ENCODE measurements at regions not wholly inside any gene's neighbourhood (a gene's known extent, or its start where the extent isn't known, plus 50 kb on each side); places are given as distances from the start of the nearest gene placed in this dataset.

- H3K36me3 ChIP-seq (ENCODE audit: control insufficient read depth, low read length): no peaks in the 10 kb centered on the region
- no peaks in the 10 kb centered on the region for H3K4me1 ChIP-seq (ENCODE audit: control insufficient read depth, low read length)
- H3K27ac ChIP-seq (ENCODE audit: low read depth, low read length): no peak overlapping the region
- no peaks in the 10 kb centered on the region for H3K9me3 ChIP-seq (ENCODE audit: control insufficient read depth, insufficient read depth, low read length)
- H3K4me2 ChIP-seq (ENCODE audit: low read length): no peak overlapping the region
- TF ChIP-seq CTCF (IDR thresholded peaks at IDR 0.05; ENCODE audit: low read depth, low read length, poor library complexity, severe bottlenecking) (no peak), EZH2phosphoT487 (IDR thresholded peaks at IDR 0.05; ENCODE audit: borderline replicate concordance, low read length) (no peak)
- no peaks in the 10 kb centered on the region for H3K9me2 ChIP-seq (replicated peaks; ENCODE audit: control insufficient read depth, low read length)
- no peaks in the 10 kb centered on the region for H4K20me1 ChIP-seq (ENCODE audit: control insufficient read depth, insufficient read depth, low read depth, low read length)
- H3K79me2 ChIP-seq (ENCODE audit: control insufficient read depth, low read length): no peaks in the 10 kb centered on the region
- H3K27me3 ChIP-seq (ENCODE audit: control insufficient read depth, low read length): no peaks in the 10 kb centered on the region
- H3K4me3 ChIP-seq (ENCODE audit: low read length): no peak overlapping the region
- no peaks in the 10 kb centered on the region for H3F3A ChIP-seq (ENCODE audit: control insufficient read depth, insufficient read depth)
Observed at GRCh38 chr2:52964916-52965530, 802.6 kb upstream of the CHAC2 start.

GRCh38 chr2:52961403-52961802 is 806.2 kb upstream of the CHAC2 start:
- Histone ChIP-seq H3K27ac (ENCODE audit: low read depth, low read length) (no peak overlapping the region), H3K4me2 (ENCODE audit: low read length) (no peak overlapping the region), H3K27me3 (ENCODE audit: control insufficient read depth, low read length) (no peaks in the 10 kb centered on the region), H3F3A (ENCODE audit: control insufficient read depth, insufficient read depth) (no peaks in the 10 kb centered on the region), H3K36me3 (ENCODE audit: control insufficient read depth, low read length) (no peaks in the 10 kb centered on the region), H4K20me1 (ENCODE audit: control insufficient read depth, insufficient read depth, low read depth, low read length) (no peaks in the 10 kb centered on the region), H3K9me3 (ENCODE audit: control insufficient read depth, insufficient read depth, low read length) (no peaks in the 10 kb centered on the region), H3K4me3 (ENCODE audit: low read length) (no peak overlapping the region), H3K79me2 (ENCODE audit: control insufficient read depth, low read length) (no peaks in the 10 kb centered on the region), H3K9me2 (replicated peaks; ENCODE audit: control insufficient read depth, low read length) (no peaks in the 10 kb centered on the region), H3K4me1 (ENCODE audit: control insufficient read depth, low read length) (no peaks in the 10 kb centered on the region)
- no peak for TF ChIP-seq CTCF (IDR thresholded peaks at IDR 0.05; ENCODE audit: low read depth, low read length, poor library complexity, severe bottlenecking)
- TF ChIP-seq EZH2phosphoT487 (IDR thresholded peaks at IDR 0.05; ENCODE audit: borderline replicate concordance, low read length): no peak

GRCh38 chr2:52960881-52961280 is 806.7 kb upstream of the CHAC2 start:
- Histone ChIP-seq H3K4me1 (ENCODE audit: control insufficient read depth, low read length) (no peaks in the 10 kb centered on the region), H4K20me1 (ENCODE audit: control insufficient read depth, insufficient read depth, low read depth, low read length) (no peaks in the 10 kb centered on the region), H3K36me3 (ENCODE audit: control insufficient read depth, low read length) (no peaks in the 10 kb centered on the region), H3K4me3 (ENCODE audit: low read length) (no peak overlapping the region), H3K9me3 (ENCODE audit: control insufficient read depth, insufficient read depth, low read length) (no peaks in the 10 kb centered on the region), H3K9me2 (replicated peaks; ENCODE audit: control insufficient read depth, low read length) (no peaks in the 10 kb centered on the region), H3K27me3 (ENCODE audit: control insufficient read depth, low read length) (no peaks in the 10 kb centered on the region), H3K4me2 (ENCODE audit: low read length) (no peak overlapping the region), H3K27ac (ENCODE audit: low read depth, low read length) (no peak overlapping the region), H3F3A (ENCODE audit: control insufficient read depth, insufficient read depth) (no peaks in the 10 kb centered on the region), H3K79me2 (ENCODE audit: control insufficient read depth, low read length) (no peaks in the 10 kb centered on the region)
- TF ChIP-seq CTCF (IDR thresholded peaks at IDR 0.05; ENCODE audit: low read depth, low read length, poor library complexity, severe bottlenecking): no peak
- TF ChIP-seq EZH2phosphoT487 (IDR thresholded peaks at IDR 0.05; ENCODE audit: borderline replicate concordance, low read length): no peak

Data from DOHH2 (cell line).